SK-N-SH treated with all-trans-retinoic acid at 6 μM for 48 hours (cell line): ENCODE measurements at regions not wholly inside any gene's neighbourhood (a gene's known extent, or its start where the extent isn't known, plus 50 kb on each side); places are given as distances from the start of the nearest gene placed in this dataset.

Experiments
- ATAC-seq: fragments of 200-7000 bp; cut with Tn5 transposase; 3 replicates; pipeline ENCODE4 v1.9.1; 2020; ENCODE audit warnings: mild to moderate bottlenecking, moderate library complexity
- ARNTL ChIP-seq: fragments of 450-650 bp; formaldehyde crosslinking; IDR thresholded peaks from 2 replicates; pipeline ENCODE4 v1.5.0; 2020; ENCODE audit warnings: low read depth, mild to moderate bottlenecking, moderate library complexity, borderline replicate concordance
- BACH2 ChIP-seq: fragments of 250-450 bp; sonication (Bioruptor Pico); IDR thresholded peaks from 2 replicates; pipeline ENCODE4 v1.9.0; 2021; ENCODE audit warnings: mild to moderate bottlenecking, borderline replicate concordance
- CSDC2 ChIP-seq: fragments of 250-450 bp; sonication (Bioruptor Pico); IDR thresholded peaks from 2 replicates; pipeline ENCODE4 v1.5.0; 2020; ENCODE audit warnings: mild to moderate bottlenecking, moderate library complexity
- ESRRG ChIP-seq: fragments of 250-450 bp; sonication (Bioruptor Pico); IDR thresholded peaks from 2 replicates; pipeline ENCODE4 v1.6.1; 2021; ENCODE audit warnings: mild to moderate bottlenecking
- GLIS3 ChIP-seq: fragments of 250-450 bp; sonication (Bioruptor Pico); IDR thresholded peaks from 2 replicates; pipeline ENCODE4 v1.5.0; 2020; ENCODE audit warnings: mild to moderate bottlenecking, moderate library complexity
- ISL1 ChIP-seq: fragments of 250-450 bp; sonication (Bioruptor Pico); IDR thresholded peaks from 2 replicates; pipeline ENCODE4 v2.1.2; 2022; ENCODE audit warnings: mild to moderate bottlenecking, moderate library complexity
- OSR1 ChIP-seq: fragments of 250-450 bp; sonication (Bioruptor Pico); IDR thresholded peaks from 2 replicates; pipeline ENCODE4 v1.8.0; 2022; ENCODE audit warnings: moderate library complexity, mild to moderate bottlenecking, inconsistent platforms
- PPARA ChIP-seq: fragments of 250-450 bp; sonication (Bioruptor Pico); IDR thresholded peaks from 2 replicates; pipeline ENCODE4 v1.5.0; 2020; ENCODE audit warnings: mild to moderate bottlenecking, borderline replicate concordance
- SNAI2 ChIP-seq: fragments of 250-450 bp; sonication (Bioruptor Pico); IDR thresholded peaks from 2 replicates; pipeline ENCODE4 v1.5.0; 2020; ENCODE audit warnings: mild to moderate bottlenecking, moderate library complexity
- TCF4 ChIP-seq: fragments of 250-450 bp; sonication (Bioruptor Pico); IDR thresholded peaks from 2 replicates; pipeline ENCODE4 v1.8.0; 2021; ENCODE audit warnings: mild to moderate bottlenecking, moderate library complexity, borderline replicate concordance
- ZC3H10 ChIP-seq: fragments of 250-450 bp; sonication (Bioruptor Pico); IDR thresholded peaks from 2 replicates; pipeline ENCODE4 v1.5.1; 2021; ENCODE audit warnings: mild to moderate bottlenecking, moderate library complexity
- ZFP3 ChIP-seq: fragments of 250-450 bp; sonication (Bioruptor Pico); IDR thresholded peaks from 2 replicates; pipeline ENCODE4 v1.5.0; 2020; ENCODE audit warnings: mild to moderate bottlenecking, moderate library complexity
- ZFP30 ChIP-seq: fragments of 450-650 bp; formaldehyde crosslinking; IDR thresholded peaks from 2 replicates; pipeline ENCODE4 v1.5.0; 2022; ENCODE audit warnings: mild to moderate bottlenecking, moderate library complexity
- ZNF565 ChIP-seq: fragments of 450-650 bp; formaldehyde crosslinking; conservative IDR thresholded peaks from 2 replicates; pipeline ENCODE4 v1.5.0; 2020; ENCODE audit warnings: low read depth, mild to moderate bottlenecking, moderate library complexity
- ZNF8 ChIP-seq: fragments of 450-650 bp; formaldehyde crosslinking; IDR thresholded peaks from 2 replicates; pipeline ENCODE4 v1.5.0; 2020; ENCODE audit warnings: mild to moderate bottlenecking, moderate library complexity
- TF ChIP-seq, protein P1 (sequence below): fragments of 250-450 bp; sonication (Bioruptor Pico); IDR thresholded peaks from 2 replicates; pipeline ENCODE4 v1.8.0; 2020; ENCODE audit warnings: mild to moderate bottlenecking, moderate library complexity, borderline replicate concordance
- TF ChIP-seq, protein P2 (sequence below): fragments of 250-450 bp; sonication (Bioruptor Pico); IDR thresholded peaks from 2 replicates; pipeline ENCODE4 v1.5.0; 2020; ENCODE audit warnings: mild to moderate bottlenecking, moderate library complexity
- TF ChIP-seq, protein P3 (sequence below): fragments of 250-450 bp; sonication (Bioruptor Pico); IDR thresholded peaks from 2 replicates; pipeline ENCODE4 v1.8.0; 2021; ENCODE audit warnings: low read depth, mild to moderate bottlenecking, moderate library complexity, borderline replicate concordance
- TF ChIP-seq, protein P4 (sequence below): fragments of 250-450 bp; sonication (Bioruptor Pico); IDR thresholded peaks from 2 replicates; pipeline ENCODE4 v1.5.1; 2021; ENCODE audit warnings: mild to moderate bottlenecking, moderate library complexity

DNA sequence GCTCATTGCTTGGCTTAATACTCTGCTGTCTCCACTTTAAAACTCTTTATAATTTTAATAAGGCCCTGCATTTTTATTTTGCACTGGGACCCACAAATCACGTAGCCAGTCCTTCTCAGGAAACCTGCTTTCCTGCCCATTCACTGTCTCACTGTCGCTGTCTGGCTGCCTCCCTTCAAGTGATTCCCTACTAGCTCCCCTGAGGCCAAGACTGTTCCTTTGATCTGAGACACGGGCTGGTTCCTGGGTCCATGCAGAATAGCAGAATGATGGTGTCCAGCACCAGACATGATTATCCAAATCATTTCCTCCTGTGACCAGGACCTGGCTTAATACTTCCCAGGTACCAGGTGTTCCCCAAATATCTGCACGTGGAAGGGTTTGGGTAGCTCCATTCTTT, 597.1 kb upstream of the KLF4 start:
- ATAC-seq = no peak
- TF ChIP-seq PPARA (CRISPR knock-in tag) = no peak

DNA sequence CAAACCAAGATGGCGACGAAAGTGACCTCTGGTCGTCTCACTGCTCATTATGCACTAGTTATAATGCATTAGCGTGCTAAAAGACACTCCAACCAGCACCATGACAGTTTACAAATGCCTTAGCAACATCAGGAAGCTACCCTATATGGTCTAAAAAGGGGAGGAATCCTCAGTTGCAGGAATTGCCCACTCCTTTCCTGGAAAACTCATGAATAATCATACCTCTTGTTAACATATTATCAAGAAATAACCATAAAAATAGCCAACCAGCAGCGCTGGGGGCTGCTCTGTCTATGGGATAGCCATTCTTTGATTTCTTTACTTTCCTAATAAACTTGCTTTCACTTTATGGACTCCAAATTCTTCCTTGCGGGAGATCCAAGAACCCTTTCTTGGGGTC, 595.7 kb upstream of the KLF4 start:
- ATAC-seq = no peak
- TF ChIP-seq GLIS3 (CRISPR knock-in tag) (no peak), ZNF565 (no peak), SNAI2 (CRISPR knock-in tag) (no peak), BACH2 (CRISPR knock-in tag) (no peak), ZC3H10 (no peak), ZNF8 (CRISPR knock-in tag) (no peak), ZFP30 (CRISPR knock-in tag) (no peak), ISL1 (CRISPR knock-in tag) (no peak), ZFP3 (CRISPR knock-in tag) (no peak)
- TF ChIP-seq, protein P1, sequence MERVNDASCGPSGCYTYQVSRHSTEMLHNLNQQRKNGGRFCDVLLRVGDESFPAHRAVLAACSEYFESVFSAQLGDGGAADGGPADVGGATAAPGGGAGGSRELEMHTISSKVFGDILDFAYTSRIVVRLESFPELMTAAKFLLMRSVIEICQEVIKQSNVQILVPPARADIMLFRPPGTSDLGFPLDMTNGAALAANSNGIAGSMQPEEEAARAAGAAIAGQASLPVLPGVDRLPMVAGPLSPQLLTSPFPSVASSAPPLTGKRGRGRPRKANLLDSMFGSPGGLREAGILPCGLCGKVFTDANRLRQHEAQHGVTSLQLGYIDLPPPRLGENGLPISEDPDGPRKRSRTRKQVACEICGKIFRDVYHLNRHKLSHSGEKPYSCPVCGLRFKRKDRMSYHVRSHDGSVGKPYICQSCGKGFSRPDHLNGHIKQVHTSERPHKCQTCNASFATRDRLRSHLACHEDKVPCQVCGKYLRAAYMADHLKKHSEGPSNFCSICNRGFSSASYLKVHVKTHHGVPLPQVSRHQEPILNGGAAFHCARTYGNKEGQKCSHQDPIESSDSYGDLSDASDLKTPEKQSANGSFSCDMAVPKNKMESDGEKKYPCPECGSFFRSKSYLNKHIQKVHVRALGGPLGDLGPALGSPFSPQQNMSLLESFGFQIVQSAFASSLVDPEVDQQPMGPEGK (CRISPR knock-in tag) = no peak
- TF ChIP-seq, protein P2, sequence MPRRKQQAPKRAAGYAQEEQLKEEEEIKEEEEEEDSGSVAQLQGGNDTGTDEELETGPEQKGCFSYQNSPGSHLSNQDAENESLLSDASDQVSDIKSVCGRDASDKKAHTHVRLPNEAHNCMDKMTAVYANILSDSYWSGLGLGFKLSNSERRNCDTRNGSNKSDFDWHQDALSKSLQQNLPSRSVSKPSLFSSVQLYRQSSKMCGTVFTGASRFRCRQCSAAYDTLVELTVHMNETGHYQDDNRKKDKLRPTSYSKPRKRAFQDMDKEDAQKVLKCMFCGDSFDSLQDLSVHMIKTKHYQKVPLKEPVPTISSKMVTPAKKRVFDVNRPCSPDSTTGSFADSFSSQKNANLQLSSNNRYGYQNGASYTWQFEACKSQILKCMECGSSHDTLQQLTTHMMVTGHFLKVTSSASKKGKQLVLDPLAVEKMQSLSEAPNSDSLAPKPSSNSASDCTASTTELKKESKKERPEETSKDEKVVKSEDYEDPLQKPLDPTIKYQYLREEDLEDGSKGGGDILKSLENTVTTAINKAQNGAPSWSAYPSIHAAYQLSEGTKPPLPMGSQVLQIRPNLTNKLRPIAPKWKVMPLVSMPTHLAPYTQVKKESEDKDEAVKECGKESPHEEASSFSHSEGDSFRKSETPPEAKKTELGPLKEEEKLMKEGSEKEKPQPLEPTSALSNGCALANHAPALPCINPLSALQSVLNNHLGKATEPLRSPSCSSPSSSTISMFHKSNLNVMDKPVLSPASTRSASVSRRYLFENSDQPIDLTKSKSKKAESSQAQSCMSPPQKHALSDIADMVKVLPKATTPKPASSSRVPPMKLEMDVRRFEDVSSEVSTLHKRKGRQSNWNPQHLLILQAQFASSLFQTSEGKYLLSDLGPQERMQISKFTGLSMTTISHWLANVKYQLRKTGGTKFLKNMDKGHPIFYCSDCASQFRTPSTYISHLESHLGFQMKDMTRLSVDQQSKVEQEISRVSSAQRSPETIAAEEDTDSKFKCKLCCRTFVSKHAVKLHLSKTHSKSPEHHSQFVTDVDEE (CRISPR knock-in tag) = no peak

DNA sequence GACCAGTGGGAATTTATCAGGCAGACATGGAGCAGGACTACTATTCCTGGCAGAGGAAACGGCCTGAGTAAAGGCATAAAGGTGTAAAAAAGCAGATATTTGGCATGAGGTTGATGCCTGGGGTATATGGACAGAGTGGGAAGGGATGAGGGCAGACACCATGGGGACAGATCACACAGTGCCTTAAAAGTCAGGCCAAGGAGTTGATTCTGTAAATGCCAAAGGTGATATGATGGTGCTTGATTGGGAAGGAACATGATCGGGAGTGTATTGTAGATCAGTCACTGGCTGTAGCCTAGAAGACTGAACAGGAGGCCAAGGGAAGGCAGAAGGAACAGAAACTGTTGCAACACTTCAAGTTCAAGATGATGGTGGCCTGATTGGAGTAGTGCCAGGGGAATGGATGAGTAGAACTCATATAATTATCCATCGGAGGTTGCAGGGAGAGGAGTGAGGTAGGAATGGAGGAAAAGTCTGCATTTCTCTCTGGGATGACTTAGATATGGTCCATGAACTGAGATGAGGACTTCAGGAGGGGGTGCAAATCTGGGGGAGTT, 594.3 kb upstream of the KLF4 start:
- TF ChIP-seq, protein P2 (CRISPR knock-in tag) = no peak
- TF ChIP-seq, protein P3, sequence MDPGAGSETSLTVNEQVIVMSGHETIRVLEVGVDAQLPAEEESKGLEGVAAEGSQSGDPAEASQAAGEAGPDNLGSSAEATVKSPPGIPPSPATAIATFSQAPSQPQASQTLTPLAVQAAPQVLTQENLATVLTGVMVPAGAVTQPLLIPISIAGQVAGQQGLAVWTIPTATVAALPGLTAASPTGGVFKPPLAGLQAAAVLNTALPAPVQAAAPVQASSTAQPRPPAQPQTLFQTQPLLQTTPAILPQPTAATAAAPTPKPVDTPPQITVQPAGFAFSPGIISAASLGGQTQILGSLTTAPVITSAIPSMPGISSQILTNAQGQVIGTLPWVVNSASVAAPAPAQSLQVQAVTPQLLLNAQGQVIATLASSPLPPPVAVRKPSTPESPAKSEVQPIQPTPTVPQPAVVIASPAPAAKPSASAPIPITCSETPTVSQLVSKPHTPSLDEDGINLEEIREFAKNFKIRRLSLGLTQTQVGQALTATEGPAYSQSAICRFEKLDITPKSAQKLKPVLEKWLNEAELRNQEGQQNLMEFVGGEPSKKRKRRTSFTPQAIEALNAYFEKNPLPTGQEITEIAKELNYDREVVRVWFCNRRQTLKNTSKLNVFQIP (CRISPR knock-in tag) = no peak
- TF ChIP-seq CSDC2 (CRISPR knock-in tag) = no peak
- no peak for TF ChIP-seq TCF4 (CRISPR knock-in tag)
- TF ChIP-seq, protein P1 (CRISPR knock-in tag) = no peak
- no peak for TF ChIP-seq ZNF8 (CRISPR knock-in tag)
- TF ChIP-seq, protein P4, sequence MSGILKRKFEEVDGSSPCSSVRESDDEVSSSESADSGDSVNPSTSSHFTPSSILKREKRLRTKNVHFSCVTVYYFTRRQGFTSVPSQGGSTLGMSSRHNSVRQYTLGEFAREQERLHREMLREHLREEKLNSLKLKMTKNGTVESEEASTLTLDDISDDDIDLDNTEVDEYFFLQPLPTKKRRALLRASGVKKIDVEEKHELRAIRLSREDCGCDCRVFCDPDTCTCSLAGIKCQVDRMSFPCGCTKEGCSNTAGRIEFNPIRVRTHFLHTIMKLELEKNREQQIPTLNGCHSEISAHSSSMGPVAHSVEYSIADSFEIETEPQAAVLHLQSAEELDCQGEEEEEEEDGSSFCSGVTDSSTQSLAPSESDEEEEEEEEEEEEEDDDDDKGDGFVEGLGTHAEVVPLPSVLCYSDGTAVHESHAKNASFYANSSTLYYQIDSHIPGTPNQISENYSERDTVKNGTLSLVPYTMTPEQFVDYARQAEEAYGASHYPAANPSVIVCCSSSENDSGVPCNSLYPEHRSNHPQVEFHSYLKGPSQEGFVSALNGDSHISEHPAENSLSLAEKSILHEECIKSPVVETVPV = no peak
- no peak for TF ChIP-seq ISL1 (CRISPR knock-in tag)
- TF ChIP-seq PPARA (CRISPR knock-in tag) = no peak
- no peak for TF ChIP-seq ESRRG (CRISPR knock-in tag)
- TF ChIP-seq OSR1 (CRISPR knock-in tag) = no peak
- no peak for TF ChIP-seq ARNTL (CRISPR knock-in tag)
- no peak for TF ChIP-seq SNAI2 (CRISPR knock-in tag)
- ATAC-seq = no peak
